H1 (cell line): ENCODE measurements at regions not wholly inside any gene's neighbourhood (a gene's known extent, or its start where the extent isn't known, plus 50 kb on each side); places are given as distances from the start of the nearest gene placed in this dataset.

ENCODE experiments used
- ASH2L ChIP-seq: fragments of 200-600, 300-600 bp; sonication (generic); IDR thresholded peaks from one replicate; pipeline ENCODE4 v1.7.1; 2017; ENCODE audit warnings: low read length
- SAP30 ChIP-seq: fragments of 300-600 bp; sonication (generic); IDR thresholded peaks from 2 replicates; pipeline ENCODE4 v1.7.1; 2012; ENCODE audit warnings: low read length, moderate library complexity, mild to moderate bottlenecking, inconsistent platforms; ENCODE audit not compliant: insufficient read depth, insufficient replicate concordance
- SRF ChIP-seq: IDR thresholded peaks from 2 replicates; pipeline ENCODE4 v1.6.1; 2011; ENCODE audit warnings: mild to moderate bottlenecking, low read depth, low read length, moderate library complexity
- ZNF274 ChIP-seq: IDR thresholded peaks from 2 replicates; pipeline ENCODE4 v1.7.0; 2012; ENCODE audit warnings: low read length, borderline replicate concordance; ENCODE audit errors: extremely low read depth
- TF ChIP-seq, protein P1 (sequence below): IDR thresholded peaks from 2 replicates; pipeline ENCODE4 v1.6.1; 2011; ENCODE audit warnings: low read length, improper control_type of control experiment
- TF ChIP-seq, protein P2 (sequence below): IDR thresholded peaks from 2 replicates; pipeline ENCODE4 v1.6.1; 2012; ENCODE audit warnings: low read length, inconsistent platforms

DNA sequence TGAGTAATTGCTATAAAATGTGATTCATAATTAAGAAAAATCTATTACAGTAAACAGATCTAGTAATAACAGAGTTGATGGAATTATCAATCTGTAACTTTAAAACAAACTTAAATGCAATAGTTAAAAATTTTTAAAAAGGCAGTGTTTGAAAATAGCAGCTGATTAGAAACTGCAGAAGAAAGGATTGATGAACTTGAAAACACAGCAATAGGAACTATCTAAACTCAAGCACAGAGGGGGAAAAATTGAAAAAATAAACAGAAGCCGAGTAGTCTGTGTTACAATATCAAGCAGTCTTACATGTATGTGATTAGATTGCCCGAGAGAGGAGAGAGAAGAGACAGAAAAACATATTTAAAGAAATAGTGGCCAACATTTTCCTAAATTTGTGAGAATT is 569.0 kb upstream of the B3GALT2 start (continued):
- TF ChIP-seq, protein P1, sequence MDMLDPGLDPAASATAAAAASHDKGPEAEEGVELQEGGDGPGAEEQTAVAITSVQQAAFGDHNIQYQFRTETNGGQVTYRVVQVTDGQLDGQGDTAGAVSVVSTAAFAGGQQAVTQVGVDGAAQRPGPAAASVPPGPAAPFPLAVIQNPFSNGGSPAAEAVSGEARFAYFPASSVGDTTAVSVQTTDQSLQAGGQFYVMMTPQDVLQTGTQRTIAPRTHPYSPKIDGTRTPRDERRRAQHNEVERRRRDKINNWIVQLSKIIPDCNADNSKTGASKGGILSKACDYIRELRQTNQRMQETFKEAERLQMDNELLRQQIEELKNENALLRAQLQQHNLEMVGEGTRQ: no peak
- TF ChIP-seq SRF: no peak
- TF ChIP-seq, protein P2, sequence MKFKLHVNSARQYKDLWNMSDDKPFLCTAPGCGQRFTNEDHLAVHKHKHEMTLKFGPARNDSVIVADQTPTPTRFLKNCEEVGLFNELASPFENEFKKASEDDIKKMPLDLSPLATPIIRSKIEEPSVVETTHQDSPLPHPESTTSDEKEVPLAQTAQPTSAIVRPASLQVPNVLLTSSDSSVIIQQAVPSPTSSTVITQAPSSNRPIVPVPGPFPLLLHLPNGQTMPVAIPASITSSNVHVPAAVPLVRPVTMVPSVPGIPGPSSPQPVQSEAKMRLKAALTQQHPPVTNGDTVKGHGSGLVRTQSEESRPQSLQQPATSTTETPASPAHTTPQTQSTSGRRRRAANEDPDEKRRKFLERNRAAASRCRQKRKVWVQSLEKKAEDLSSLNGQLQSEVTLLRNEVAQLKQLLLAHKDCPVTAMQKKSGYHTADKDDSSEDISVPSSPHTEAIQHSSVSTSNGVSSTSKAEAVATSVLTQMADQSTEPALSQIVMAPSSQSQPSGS: no peak
- no peak for TF ChIP-seq ASH2L
- TF ChIP-seq ZNF274: no peak
- TF ChIP-seq SAP30: no peak
